ENCODE measurements at regions not wholly inside any gene's neighbourhood (a gene's known extent, or its start where the extent isn't known, plus 50 kb on each side); places are given as distances from the start of the nearest gene placed in this dataset.
"Not testable (repeated sequence)": the region's sequence is repeated elsewhere in the genome, so short reads cannot be mapped to it uniquely, and the experiment has no call there.

DNA sequence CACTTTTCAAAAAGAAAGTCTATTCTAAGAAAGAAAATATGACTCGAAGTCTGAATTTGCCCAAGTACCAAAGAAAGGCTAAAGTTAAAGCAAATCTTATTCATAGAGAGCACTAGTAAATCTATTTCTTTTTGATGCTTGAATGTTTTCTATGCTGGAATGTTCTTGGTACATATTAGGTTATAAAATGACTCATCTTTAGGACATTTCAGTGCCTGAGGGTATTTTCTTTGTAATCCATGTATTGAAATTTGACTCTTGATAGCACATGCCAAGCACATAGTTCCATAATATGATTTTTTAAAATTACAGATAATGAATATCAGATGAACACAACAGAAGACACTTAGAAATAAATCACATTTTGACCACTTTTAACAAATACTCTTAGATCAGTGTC is 232.8 kb downstream of the TRIML1 start:
- DNase-seq (ENCODE audit: low read depth in 2 of 2) = no peak

DNA sequence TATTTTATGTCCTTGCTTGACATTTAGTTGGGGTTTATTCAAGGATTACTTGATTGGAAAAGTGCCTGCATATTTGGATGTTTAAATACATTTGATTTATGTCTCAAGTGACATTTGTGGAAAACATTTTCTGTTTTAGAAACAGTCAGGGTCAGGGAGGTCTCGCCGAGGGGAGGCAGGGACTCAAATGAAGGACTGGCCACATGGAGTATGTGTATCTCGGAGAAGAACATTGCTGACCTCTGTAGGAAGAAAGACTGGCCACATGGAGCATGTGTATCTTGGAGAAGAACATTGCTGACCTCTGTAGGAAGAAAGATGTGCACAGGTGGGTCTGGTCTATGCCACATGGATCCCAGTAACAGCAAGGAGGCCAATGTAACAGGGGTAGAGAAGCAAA is 233.6 kb downstream of the TRIML1 start:
- DNase-seq (ENCODE audit: low read depth in 2 of 2) = no peak

DNA sequence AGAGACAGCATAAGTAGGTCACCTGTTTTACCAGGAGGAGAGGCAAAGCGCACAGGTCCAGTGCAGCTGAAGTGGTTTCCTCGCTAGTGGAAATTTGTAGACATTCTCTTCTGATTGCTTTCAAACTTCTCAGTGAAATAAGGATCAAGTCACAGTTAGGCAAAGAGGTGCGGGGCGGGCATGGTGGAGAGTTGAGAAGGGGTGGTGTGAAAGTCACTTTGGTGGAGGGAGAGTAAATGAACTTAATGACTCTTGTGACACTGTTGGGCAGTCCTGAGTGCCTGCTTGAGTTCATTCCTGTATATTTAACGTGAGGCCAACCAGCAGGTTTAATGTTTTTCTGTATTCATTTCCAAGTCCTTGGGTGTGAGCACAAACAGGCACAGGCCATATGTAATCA is 235.6 kb downstream of the TRIML1 start:
- no peak for DNase-seq (ENCODE audit: low read depth in 2 of 2)

DNA sequence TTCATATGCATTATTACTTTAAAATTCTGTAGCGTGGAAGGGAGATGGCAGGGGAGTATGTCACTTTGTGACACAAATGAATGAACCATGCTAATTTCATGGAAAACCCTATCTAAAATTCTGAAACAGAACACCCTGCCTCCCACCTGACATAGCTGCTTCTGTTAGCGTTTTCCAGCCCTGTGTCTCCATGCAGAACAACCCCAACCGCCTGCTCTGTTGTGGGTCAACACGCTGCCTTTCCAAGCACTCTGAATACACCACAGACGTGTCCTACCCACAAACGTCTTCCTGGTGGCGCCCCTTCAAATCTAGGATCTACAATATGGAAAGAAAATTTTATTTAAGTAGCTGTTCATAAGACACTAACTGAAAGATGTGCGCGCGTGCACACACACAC is 238.6 kb downstream of the TRIML1 start:
- DNase-seq (ENCODE audit: low read depth in 2 of 2) = no peak

DNA sequence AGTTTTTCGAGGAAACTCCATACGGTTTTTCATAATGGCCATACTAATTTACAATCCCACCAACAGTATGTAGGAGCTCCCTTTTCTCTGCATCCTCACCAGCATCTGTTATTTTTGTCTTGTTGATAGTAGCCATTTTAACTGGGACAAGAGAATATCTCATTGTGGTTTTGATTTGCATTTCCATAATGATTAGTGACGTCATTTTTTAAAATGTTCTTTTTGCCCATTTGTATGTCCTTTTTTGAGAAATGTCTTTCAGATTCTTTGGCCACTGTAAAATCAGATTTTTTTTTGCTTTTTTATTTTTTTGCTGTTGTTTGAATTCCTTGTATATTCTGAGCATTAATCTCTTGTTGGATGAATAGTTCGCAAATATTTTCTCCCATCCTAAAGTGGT is 243.9 kb downstream of the TRIML1 start:
- DNase-seq (ENCODE audit: low read depth in 2 of 2) = no peak

DNA sequence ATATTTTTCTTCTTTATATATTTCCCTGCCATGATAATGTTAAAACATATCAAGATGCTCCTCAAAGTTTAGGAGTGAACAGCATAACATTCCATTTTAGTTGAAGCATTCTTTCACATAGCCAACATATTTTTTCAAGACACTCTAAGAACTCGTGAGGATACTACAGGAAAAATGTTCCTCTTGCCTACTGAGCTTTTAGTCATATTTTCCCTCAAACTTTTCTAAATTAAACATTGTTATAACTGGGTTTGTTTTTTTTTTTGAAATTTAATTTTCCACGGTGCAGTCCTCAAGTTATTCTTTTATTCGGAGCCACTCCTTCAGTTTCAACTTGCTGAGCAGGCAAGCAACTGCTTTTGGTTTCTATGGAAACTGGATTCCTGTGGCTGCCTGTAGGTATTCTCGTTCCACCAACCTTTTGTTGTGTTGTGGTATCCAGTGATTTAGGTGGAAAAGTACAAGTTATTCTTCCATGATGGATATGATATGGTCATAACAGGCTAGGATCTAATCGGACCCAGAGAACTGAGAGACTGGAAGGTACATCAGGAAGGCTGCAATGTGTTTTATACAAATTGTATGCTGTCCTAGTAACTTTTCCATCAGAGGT is 248.0 kb downstream of the TRIML1 start:
- DNase-seq (ENCODE audit: low read depth in 2 of 2) = no peak

DNA sequence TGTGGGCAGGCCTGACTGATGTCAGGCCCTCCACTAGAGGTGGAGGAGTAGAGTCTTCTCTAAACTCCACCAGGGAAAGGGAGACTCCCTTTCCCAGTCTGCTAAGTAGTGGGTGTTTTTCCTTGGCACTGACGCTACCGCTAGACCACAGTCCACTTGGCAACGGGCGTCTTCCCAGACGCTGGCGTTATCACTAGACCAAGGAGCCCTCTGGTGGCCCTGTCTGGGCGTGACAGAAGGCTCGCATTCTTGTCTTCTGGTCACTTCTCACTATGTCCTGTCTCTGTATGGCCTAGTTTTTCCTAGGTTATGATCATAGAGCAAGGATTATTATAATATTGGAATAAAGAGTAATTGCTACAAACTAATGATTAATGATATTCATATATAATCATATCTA is 252.1 kb downstream of the TRIML1 start:
- DNase-seq (ENCODE audit: low read depth in 2 of 2) = not testable (repeated sequence)

DNA sequence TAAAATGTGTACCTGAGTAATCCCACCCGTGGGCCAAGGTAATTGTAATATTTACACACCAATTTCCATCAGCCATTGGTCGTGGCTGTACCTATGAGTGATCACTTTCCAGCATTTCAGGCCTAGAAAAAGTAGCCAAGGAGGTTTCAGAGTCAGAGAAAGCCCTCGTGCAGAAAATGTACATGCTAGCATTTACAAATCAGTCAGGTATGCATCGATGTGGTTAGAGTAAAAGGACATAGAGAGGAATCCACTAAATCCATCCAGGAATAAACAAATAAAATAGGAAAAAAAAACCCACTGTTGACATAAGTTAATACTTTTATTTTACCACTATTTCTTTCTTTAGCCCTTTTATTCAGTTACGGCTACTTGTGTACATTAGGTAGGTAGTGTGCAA is 256.8 kb downstream of the TRIML1 start:
- no peak for DNase-seq (ENCODE audit: low read depth in 2 of 2)

DNA sequence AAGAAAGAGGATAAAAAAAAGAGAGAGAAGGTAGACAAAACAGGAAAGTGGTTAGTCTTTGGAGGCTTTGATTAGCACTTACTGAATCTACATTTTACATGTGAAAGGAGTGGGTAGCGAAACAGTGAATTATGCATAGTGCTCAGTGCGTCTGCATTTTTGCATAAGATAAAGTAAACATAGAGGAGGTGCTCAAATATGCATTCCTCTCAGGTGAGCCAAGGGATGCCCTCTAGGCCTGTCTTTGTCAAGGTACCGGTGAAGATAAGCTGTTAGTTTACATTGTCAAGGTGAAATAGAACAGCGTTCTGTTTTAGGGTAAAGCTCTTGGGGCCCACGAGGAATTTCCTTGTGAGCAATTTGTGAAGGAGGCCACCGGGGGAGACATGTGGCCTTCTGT is 260.6 kb downstream of the TRIML1 start:
- DNase-seq (ENCODE audit: low read depth in 2 of 2) = no peak

DNA sequence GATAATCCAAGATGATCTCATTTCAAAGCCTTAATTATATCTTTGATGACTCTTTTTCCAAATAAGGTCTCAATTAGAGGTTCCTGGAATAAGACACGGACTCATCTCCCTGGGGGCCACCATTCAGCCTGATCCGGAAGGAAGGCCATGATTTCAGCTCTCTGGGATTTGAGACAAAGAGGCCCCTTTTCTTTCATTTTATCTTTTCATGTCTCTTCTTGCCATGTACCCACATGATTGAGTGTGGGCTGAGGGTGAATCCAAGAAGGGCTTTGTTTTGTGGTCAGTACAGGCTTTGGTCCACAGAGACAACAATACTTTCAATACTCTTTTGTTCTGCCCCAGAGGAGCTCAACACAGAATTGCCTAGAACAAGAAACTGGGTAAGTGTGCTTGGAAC is 261.2 kb downstream of the TRIML1 start:
- DNase-seq (ENCODE audit: low read depth in 2 of 2) = no peak

DNA sequence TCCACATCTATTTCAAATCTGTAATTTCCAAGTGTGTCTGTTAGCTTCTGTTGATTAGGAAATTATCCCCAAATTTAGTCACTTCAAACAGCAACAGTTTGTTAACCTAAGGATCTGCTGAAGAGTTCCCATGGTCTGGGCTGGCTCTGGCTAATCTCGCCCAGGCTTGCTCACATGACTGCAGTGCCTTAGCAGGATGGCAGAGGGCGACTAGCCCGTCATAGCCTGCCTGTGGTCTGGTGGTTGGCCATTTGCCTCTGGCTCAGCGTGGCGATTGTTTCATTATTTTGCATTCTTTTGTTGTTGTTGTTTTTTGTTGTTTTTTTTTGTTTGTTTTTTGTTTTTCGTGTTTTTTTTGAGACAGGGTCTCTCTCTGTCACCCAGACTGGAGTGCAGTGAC is 264.0 kb downstream of the TRIML1 start:
- no peak for DNase-seq (ENCODE audit: low read depth in 2 of 2)

DNA sequence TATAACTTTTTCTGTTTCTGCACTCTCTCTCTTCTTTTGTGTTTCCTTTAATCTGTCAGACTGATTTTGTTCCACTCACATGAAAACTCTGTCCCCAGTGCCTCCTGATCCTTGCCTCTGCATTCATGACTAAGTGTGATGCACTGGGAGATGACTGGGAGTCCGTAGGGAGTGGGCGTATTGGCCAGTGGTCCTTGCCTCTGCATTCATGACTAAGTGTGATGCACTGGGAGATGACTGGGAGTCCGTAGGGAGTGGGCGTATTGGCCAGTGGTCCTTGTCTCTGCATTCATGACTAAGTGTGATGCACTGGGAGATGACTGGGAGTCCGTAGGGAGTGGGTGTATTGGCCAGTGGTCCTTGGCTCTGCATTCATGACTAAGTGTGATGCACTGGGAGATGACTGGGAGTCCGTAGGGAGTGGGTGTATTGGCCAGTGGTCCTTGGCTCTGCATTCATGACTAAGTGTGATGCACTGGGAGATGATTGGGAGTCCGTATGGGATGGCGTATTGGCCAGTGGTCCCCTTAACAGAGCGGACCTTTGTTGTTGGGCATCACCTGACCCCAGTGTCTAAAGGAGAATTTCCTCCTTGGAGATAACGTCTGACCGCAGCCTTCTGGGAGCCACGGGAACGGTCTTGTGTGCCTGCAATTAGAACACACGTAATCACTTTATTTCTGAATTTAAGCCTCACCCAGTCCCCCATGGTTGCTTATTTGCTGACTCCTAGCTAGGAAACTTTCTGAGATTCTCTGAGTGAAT is 266.0 kb downstream of the TRIML1 start:
- DNase-seq (ENCODE audit: low read depth in 2 of 2) = not testable (repeated sequence)

DNA sequence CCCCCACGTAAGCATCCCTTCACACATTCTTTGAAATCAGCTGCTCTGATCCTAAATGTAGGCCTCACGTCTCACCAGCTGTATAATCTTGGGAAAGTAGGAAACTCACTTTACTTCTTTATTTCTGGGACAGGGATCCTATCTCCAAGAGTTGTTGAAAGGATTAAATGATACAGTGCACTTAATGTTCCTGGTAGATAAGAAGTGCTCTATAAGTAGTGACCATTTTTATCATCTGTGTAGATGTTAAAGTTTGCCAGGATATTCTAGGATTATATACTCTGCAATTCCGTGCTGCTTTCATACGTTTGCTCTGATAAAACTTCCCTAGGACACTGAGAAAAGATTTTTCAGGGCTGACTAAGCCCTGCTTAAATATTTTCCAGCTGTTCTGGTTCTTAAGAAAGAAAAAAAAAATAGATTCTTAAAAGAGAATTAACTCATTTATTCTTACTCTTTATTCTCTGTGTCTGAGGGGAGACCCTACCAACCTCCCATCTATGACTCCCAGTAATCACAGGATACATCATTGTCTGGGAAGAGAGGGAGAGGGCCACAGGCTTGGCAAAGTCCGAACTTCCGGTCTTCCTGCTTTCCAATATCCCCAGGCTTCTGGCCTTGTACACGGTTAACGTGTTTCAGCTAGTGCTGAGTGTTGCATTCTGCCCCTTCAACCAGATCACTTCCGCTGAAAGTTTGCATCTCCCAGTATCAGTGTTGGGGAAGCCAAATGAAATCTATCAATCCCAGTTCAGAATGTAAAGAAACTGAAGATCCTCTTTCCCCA is 269.2 kb downstream of the TRIML1 start:
- DNase-seq (ENCODE audit: low read depth in 2 of 2) = no peak

DNA sequence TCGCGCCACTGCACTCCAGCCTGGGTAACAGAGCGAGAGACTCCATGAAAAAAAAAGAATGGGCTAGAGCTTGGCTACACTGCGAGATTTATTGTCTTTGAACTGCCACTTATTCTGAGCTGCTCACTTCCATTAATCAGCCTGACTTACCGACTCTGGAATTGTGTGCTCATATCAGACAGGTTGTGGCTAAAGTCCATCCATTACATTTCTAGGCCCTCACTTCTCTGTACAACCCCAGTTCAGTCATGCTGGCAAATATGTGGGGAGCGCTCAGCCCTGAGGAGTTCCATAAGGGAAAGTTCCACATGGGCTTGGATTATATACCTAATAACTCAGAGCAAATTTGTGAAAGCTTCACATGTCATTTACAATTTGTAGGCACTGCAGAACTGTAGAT is 270.6 kb downstream of the TRIML1 start:
- no peak for DNase-seq (ENCODE audit: low read depth in 2 of 2)

DNA sequence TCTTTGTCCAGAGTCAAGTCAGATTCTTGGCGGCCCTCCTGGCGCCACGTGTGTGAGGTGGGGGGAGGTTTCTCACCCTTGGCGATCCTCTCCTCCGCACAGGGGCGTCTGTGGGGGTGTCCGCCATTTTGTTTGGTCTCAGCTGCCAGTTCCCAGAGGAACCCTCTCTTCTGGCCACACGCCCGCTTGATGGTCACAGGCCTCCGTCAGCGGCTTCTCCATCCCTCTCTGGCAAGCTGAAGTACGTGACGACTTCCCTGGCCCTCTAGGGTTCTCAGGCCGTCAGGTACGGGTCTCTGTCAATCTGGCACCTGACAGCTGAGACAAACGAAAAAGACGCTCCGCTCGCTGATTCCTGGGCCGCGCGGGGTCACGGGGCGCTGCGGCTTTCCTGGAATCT is 272.6 kb downstream of the TRIML1 start:
- no peak for DNase-seq (ENCODE audit: low read depth in 2 of 2)

DNA sequence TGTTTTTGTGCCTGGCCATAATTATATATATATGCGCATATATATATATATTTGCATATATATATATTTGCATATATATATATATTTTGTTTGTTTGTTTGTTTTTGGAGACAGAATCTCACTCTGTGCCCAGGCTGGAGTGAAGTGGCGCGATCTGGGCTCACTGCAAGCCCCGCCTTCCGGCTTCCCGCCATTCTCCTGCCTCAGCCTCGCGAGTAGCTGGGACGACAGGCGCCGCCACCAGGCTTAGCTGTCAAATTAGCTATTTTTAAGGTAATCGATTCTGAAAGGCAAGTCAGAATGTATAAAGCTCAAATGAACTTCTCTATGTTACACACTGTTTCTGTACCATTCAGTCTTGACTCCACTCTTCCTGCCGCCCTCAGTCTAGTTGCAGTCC is 273.3 kb downstream of the TRIML1 start:
- DNase-seq (ENCODE audit: low read depth in 2 of 2) = no peak

DNA sequence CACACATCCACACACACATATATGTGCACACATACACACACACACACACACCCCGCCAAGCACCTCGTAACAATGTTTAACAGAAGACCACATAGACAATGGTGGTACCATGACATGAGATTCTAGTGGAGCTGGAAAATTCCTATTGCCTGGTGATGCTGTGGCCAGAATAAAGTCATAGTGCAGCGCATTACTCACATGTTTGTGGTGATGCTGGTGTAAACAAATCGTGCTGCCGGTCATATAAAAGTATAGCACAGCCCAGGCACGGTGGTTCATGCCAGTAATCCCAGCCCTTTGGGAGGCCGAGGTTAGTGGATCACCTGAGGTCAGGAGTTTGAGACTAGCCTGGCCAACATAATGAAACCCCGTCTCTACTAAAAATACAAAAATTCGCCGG is 275.2 kb downstream of the TRIML1 start:
- DNase-seq (ENCODE audit: low read depth in 2 of 2) = no peak

DNA sequence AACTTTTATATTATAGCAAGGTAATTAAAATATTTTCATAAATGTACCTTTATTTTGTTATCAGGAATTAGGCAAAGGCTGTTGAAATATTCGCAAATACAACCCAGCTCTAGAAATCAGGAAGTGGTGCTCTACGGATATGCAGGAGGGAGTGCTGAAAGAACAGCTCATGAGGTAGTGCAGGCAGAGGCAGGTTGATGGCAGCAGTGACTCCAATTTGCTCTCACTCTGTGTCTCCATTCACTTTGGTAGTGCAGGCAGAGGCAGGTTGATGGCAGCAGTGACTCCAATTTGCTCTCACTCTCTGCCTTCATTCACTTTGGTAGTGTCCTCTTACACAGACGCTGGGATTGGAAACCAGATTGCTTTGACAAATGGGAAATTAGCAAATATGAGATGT is 277.9 kb downstream of the TRIML1 start:
- DNase-seq (ENCODE audit: low read depth in 2 of 2) = no peak

DNA sequence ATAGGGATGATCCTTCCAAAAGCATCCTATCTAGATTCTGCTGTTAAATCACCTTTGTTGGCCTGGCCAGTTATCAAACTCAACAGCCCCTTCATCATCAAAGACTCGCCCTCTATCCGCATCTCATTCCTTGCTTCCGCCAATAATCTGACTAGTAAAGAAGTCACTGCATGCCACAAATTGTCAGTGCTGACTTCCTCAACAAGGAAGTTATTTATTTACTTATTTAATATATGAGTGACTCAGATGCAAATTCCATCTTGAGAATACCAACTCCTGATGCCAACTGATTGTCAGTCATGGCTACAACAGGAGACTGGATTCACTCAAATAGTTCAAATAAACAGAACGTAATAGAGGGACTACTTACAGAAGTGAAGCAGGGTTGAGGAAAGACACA is 283.8 kb downstream of the TRIML1 start:
- no peak for DNase-seq (ENCODE audit: low read depth in 2 of 2)

DNA sequence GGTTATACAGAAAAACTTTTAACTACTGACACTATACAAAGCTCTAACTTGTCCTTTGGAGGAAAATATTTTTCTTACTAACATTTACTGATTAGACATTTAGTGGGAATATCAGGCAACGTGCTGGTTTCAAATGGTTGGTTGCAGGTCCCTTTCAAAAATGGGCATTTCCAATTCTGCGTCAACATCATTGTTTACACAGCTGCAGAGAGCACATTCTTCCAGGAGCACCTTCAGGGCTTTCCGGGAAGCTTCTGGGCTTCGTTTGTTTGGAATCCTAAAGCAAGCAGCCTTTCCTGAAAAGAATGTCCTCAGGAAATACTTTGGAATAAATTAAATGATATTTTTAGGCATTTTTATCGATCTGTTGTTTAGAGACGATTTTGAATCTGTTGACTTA is 289.7 kb downstream of the TRIML1 start:
- DNase-seq (ENCODE audit: low read depth in 2 of 2) = no peak

DNA sequence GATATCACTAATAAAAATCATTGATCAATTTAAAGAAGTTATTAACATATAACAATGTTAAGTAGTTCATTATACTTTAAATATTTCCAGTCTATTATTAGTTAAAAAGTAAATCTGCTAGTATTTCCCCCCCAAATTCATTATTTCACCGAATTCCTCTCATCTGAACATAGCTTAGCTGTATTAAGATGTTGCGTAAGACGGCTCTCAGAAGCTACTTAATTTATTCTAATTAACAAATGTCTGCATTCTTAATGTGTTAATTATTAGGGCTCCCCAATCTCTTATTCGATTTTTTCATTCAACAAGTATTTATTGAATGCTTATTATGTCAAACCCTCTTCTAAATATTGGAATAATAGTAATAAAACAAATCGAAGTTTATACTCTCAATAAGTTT is 290.7 kb downstream of the TRIML1 start:
- no peak for DNase-seq (ENCODE audit: low read depth in 2 of 2)

DNA sequence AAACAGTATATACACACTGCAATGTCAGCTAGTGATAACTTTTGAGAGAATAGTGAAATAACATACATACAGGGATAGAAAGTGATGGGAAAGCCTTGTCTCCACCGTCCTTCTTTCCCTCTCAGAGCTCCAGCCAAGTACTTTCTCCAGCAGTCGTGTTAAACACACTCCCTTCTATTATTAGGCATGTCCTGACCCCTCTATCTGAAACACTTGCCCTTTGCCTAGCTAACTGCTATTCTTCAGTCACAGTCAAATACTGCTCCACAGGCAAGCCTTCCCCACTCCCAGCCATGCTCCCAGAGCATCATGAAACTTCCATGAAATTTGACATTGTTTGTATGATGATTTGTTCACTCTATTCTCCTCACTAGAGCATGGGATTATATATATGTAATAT is 291.1 kb downstream of the TRIML1 start:
- DNase-seq (ENCODE audit: low read depth in 2 of 2) = no peak

DNA sequence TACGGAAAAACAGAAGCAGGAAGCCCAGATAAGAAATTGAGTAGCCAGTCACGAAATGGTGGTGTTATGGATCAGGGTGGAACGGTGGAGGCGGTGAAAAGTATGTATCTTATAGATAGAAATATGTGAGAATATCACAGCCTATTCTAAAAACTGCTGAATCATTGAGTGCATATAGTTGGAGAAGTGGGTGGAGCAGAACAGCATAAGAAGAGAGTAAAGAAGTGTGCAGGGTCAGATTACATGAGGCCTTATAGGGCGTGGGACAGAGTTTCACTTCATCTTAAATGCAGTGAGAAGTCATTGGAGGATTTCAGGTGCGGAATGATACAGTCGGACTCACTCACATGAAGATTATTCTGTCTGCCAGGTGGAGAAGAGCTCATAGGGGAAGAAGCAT is 293.1 kb downstream of the TRIML1 start:
- DNase-seq (ENCODE audit: low read depth in 2 of 2) = no peak
